ENCODE measurements at regions not wholly inside any gene's neighbourhood (a gene's known extent, or its start where the extent isn't known, plus 50 kb on each side); places are given as distances from the start of the nearest gene placed in this dataset.

DNA sequence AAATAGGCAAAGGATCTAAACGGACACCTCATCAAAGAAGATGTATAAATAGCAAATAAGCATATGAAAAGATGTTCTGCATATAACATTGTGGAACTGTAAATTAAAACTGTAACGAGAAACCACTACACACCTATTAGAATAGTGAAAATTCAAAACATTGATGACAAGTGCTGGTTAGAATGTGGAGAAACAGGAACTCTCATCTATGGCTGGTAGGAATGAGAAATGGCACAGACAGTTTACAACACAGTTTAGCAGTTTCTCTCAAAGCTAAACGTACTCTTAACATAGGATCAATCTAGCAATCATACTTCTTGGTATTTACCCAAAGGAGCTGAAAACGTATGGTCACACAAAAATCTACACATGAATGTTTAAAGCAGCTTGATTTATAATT is 126.2 kb downstream of the TRIB2 start:
- Histone ChIP-seq H3K9me3 (no peaks in the 10 kb centered on the region), H3K4me3 (no peak overlapping the region), H3K4me1 (no peaks in the 10 kb centered on the region), H3K27ac (no peak overlapping the region), H3K4me2 (no peak overlapping the region)
- ATAC-seq: no peak
- TF ChIP-seq HOXB13 (CRISPR knock-in tag; IDR thresholded peaks at IDR 0.05; ENCODE audit: low read depth) (no peak), POLR2A (IDR thresholded peaks at IDR 0.05; ENCODE audit: low read length) (no peak), ZSCAN20 (CRISPR knock-in tag; IDR thresholded peaks at IDR 0.05) (no peak), ZFP36 (IDR thresholded peaks at IDR 0.05; ENCODE audit: borderline replicate concordance, partially characterized antibody) (no peak), KDM1A (IDR thresholded peaks at IDR 0.05; ENCODE audit: low read depth) (no peak), HOXA7 (CRISPR knock-in tag; IDR thresholded peaks at IDR 0.05) (no peak), BHLHE40 (IDR thresholded peaks at IDR 0.05; ENCODE audit: low read depth, low read length) (no peak), EHMT2 (IDR thresholded peaks at IDR 0.05; ENCODE audit: low read depth) (no peak), EP300 (IDR thresholded peaks at IDR 0.05) (no peak)
- TF ChIP-seq, protein P1, sequence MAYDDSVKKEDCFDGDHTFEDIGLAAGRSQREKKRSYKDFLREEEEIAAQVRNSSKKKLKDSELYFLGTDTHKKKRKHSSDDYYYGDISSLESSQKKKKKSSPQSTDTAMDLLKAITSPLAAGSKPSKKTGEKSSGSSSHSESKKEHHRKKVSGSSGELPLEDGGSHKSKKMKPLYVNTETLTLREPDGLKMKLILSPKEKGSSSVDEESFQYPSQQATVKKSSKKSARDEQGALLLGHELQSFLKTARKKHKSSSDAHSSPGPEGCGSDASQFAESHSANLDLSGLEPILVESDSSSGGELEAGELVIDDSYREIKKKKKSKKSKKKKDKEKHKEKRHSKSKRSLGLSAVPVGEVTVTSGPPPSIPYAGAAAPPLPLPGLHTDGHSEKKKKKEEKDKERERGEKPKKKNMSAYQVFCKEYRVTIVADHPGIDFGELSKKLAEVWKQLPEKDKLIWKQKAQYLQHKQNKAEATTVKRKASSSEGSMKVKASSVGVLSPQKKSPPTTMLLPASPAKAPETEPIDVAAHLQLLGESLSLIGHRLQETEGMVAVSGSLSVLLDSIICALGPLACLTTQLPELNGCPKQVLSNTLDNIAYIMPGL (CRISPR knock-in tag; IDR thresholded peaks at IDR 0.05; ENCODE audit: borderline replicate concordance): no peak
- TF ChIP-seq, protein P2, sequence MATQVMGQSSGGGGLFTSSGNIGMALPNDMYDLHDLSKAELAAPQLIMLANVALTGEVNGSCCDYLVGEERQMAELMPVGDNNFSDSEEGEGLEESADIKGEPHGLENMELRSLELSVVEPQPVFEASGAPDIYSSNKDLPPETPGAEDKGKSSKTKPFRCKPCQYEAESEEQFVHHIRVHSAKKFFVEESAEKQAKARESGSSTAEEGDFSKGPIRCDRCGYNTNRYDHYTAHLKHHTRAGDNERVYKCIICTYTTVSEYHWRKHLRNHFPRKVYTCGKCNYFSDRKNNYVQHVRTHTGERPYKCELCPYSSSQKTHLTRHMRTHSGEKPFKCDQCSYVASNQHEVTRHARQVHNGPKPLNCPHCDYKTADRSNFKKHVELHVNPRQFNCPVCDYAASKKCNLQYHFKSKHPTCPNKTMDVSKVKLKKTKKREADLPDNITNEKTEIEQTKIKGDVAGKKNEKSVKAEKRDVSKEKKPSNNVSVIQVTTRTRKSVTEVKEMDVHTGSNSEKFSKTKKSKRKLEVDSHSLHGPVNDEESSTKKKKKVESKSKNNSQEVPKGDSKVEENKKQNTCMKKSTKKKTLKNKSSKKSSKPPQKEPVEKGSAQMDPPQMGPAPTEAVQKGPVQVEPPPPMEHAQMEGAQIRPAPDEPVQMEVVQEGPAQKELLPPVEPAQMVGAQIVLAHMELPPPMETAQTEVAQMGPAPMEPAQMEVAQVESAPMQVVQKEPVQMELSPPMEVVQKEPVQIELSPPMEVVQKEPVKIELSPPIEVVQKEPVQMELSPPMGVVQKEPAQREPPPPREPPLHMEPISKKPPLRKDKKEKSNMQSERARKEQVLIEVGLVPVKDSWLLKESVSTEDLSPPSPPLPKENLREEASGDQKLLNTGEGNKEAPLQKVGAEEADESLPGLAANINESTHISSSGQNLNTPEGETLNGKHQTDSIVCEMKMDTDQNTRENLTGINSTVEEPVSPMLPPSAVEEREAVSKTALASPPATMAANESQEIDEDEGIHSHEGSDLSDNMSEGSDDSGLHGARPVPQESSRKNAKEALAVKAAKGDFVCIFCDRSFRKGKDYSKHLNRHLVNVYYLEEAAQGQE (IDR thresholded peaks at IDR 0.05): no peak
- FAIRE-seq: no peak
- DNase-seq (ENCODE audit: low read depth in 1 of 2, low spot score in 1 of 2): no peak
- POLR2A ChIA-PET: no interaction called here
- CTCF ChIA-PET: interaction anchor here (0.6 kb wide), 1 partner anchor 1186 kb away, joined by 4 read pairs; no protein-coding TSS in a partner anchor
- under 1% methylated on average over 4 of the region's 4 CpGs for WGBS (ENCODE audit: missing lambda C conversion rate)

DNA sequence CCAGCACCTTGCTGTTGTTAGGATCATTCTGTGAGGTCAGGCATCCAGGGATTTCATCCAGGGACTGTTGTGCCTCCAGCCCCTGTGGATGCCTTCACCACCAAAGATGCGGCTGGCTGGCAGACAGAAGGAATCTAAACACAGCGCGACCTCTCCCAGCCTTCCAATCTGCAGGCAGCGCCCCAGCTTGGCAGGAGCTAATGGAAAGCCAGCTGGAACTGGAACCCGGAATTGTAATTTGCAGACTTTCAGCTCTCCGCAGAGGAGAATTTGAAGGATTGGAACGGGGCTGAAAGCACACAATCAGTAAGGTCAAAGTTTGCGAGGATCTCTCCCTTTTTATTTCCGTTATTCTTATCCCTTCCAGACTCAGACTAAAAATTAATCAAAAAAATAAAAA is 127.8 kb downstream of the TRIB2 start:
- DNase-seq (ENCODE audit: low read depth in 1 of 2, low spot score in 1 of 2) (no peak), ATAC-seq (no peak), FAIRE-seq (no peak)
- Histone ChIP-seq H3K9me3 (no peaks in the 10 kb centered on the region), H3K27ac (no peak overlapping the region), H3K4me1 (no peaks in the 10 kb centered on the region), H3K4me3 (no peak overlapping the region), H3K4me2 (no peak overlapping the region)
- CTCF ChIA-PET: interaction anchor here (1.4 kb wide), 1 partner anchor 22 kb away, joined by 3 read pairs; no protein-coding TSS in a partner anchor
- POLR2A ChIA-PET: no interaction called here
- WGBS (ENCODE audit: missing lambda C conversion rate): 40% methylated on average over 9 of the region's 9 CpGs
- TF ChIP-seq, protein P3, sequence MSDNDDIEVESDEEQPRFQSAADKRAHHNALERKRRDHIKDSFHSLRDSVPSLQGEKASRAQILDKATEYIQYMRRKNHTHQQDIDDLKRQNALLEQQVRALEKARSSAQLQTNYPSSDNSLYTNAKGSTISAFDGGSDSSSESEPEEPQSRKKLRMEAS (IDR thresholded peaks at IDR 0.05): no peak
- no peak for TF ChIP-seq ESRRA (IDR thresholded peaks at IDR 0.05; ENCODE audit: borderline replicate concordance, low read length)

DNA sequence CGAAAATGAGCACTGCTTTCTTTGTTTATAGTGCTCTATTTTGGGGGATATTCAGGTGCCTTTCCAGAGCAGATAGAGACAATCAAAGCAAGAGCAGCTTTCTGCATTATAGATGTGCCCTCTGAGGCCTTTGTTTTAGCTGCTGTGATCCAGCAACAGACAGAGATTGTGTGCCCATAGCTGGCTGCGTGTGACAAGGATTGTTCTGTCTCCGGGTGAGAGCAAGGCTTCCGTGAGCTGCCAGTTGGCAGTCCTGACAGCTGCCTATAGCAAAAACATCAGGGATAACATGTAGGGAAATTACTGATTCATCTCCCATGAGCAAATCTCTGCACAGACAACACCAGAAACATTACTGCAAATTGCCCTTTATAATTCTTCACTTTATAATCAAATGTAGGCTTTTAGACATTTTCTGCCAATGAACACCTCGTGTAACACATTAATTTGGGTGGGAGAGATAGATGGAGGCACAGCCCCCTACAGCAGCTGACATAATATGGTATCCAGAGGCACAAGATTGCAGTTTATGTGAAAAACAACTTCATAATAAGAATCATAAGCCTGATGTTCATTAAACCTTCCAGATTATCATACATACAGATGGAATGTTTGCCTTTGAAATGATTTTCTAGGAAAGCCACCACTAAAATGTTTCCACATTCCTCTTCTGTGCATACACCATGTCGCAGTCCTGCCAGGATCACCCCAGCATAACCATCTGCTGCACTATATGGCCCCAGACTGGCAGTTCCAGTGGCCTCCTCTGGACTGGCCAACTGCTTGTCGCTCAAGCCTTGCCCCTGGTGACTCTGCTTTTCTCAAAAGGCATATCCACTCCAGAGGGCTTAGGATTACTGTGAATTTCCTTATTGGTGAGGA is 131.2 kb downstream of the TRIB2 start:
- ATAC-seq (no peak), DNase-seq (ENCODE audit: low read depth in 1 of 2, low spot score in 1 of 2) (no peak), FAIRE-seq (no peak)
- Histone ChIP-seq H3K4me3 (no peak overlapping the region), H3K4me1 (no peaks in the 10 kb centered on the region), H3K9me3 (peaks cover 6% of the 10 kb centered on the region; the same call in 1 of the 3 replicates), H3K27ac (no peak overlapping the region), H3K4me2 (no peak overlapping the region)
- CTCF ChIA-PET: no interaction called here
- TF ChIP-seq CBX8 (IDR thresholded peaks at IDR 0.05) (no peak), CEBPB (IDR thresholded peaks at IDR 0.05) (no peak), HOXA7 (CRISPR knock-in tag; IDR thresholded peaks at IDR 0.05) (no peak), MAZ (IDR thresholded peaks at IDR 0.05; ENCODE audit: borderline replicate concordance, low read depth, low read length) (no peak), EHF (CRISPR knock-in tag; IDR thresholded peaks at IDR 0.05) (no peak), HEYL (CRISPR knock-in tag; IDR thresholded peaks at IDR 0.05) (no peak), FOSB (CRISPR knock-in tag; IDR thresholded peaks at IDR 0.05) (no peak)
- 8% methylated on average over 7 of the region's 7 CpGs for WGBS (ENCODE audit: missing lambda C conversion rate)
- POLR2A ChIA-PET: no interaction called here

All from A549 (cell line).